Breast epithelium (tissue), 3 donors: ENCODE measurements at regions not wholly inside any gene's neighbourhood (a gene's known extent, or its start where the extent isn't known, plus 50 kb on each side); places are given as distances from the start of the nearest gene placed in this dataset.

Experiments
- POLR2AphosphoS5 ChIP-seq, 3 donors: sonication (generic); formaldehyde crosslinking; IDR thresholded peaks; one replicate each; pipeline ENCODE4 v1.6.1; 2017; ENCODE audit warnings: antibody characterized with exemption in 3 of 3
- TF ChIP-seq, protein P1 (sequence below), 3 donors: fragments of 450-650 bp; IDR thresholded peaks; one replicate each; pipeline ENCODE4 v1.5.1; 2016 to 2017; ENCODE audit warnings: antibody characterized with exemption in 3 of 3, mild to moderate bottlenecking in 3 of 3, moderate library complexity in 3 of 3

- TF ChIP-seq, protein P1, sequence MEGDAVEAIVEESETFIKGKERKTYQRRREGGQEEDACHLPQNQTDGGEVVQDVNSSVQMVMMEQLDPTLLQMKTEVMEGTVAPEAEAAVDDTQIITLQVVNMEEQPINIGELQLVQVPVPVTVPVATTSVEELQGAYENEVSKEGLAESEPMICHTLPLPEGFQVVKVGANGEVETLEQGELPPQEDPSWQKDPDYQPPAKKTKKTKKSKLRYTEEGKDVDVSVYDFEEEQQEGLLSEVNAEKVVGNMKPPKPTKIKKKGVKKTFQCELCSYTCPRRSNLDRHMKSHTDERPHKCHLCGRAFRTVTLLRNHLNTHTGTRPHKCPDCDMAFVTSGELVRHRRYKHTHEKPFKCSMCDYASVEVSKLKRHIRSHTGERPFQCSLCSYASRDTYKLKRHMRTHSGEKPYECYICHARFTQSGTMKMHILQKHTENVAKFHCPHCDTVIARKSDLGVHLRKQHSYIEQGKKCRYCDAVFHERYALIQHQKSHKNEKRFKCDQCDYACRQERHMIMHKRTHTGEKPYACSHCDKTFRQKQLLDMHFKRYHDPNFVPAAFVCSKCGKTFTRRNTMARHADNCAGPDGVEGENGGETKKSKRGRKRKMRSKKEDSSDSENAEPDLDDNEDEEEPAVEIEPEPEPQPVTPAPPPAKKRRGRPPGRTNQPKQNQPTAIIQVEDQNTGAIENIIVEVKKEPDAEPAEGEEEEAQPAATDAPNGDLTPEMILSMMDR (IDR thresholded peaks at IDR 0.05), result no peak
- TF ChIP-seq POLR2AphosphoS5 (IDR thresholded peaks at IDR 0.05), result no peak
Observed at GRCh38 chr14:82009076-82009475, 475.4 kb upstream of the SEL1L start.
